Lung (tissue), 11 donors: ENCODE measurements at regions not wholly inside any gene's neighbourhood (a gene's known extent, or its start where the extent isn't known, plus 50 kb on each side); places are given as distances from the start of the nearest gene placed in this dataset.

Experiments
- ATAC-seq: fragments of 200-7000 bp; cut with Tn5 transposase; one replicate; pipeline ENCODE4 v1.9.1; 2020; ENCODE audit warnings: moderate number of reproducible peaks; ENCODE audit not compliant: insufficient read depth, low FRiP score
- DNase-seq, 3 donors: peaks; one replicate each; pipeline ENCODE4 v3.0.0-alpha.2; 2013 to 2017
- H3K27ac ChIP-seq, 2 donors: one replicate each; pipeline ENCODE4 v1.5.1; 2013; ENCODE audit warnings: mild to moderate bottlenecking in 2 of 2, moderate library complexity in 2 of 2, control low read depth in 1 of 2, inconsistent platforms in 1 of 2, low read depth in 1 of 2, low read length in 1 of 2
- H3K27me3 ChIP-seq, 3 donors: one replicate each; pipeline ENCODE4 v1.5.1; 2013; ENCODE audit warnings: low read length in 2 of 3; ENCODE audit not compliant: control insufficient read depth in 3 of 3, insufficient read depth in 3 of 3
- H3K36me3 ChIP-seq, 4 donors: one replicate each; pipeline ENCODE4 v1.5.1; 2013; ENCODE audit warnings: low read length in 4 of 4, mild to moderate bottlenecking in 1 of 4, moderate library complexity in 1 of 4; ENCODE audit not compliant: control insufficient read depth in 4 of 4, insufficient read depth in 4 of 4
- H3K4me1 ChIP-seq, 5 donors: one replicate each; pipeline ENCODE4 v1.5.1; 2013; ENCODE audit warnings: low read length in 5 of 5, mild to moderate bottlenecking in 2 of 5, moderate library complexity in 1 of 5; ENCODE audit not compliant: control insufficient read depth in 5 of 5, insufficient read depth in 5 of 5
- H3K4me3 ChIP-seq: one replicate; pipeline ENCODE4 v1.5.1; 2013; ENCODE audit warnings: mild to moderate bottlenecking, control low read depth, moderate library complexity
- H3K9ac ChIP-seq, 2 donors: one replicate each; pipeline ENCODE4 v1.5.1; 2013; ENCODE audit warnings: low read length in 2 of 2, control low read depth in 1 of 2; ENCODE audit not compliant: insufficient read depth in 1 of 2
- H3K9me3 ChIP-seq, 4 donors: one replicate each; pipeline ENCODE4 v1.5.1; 2013; ENCODE audit warnings: low read length in 3 of 4, mild to moderate bottlenecking in 1 of 4, moderate library complexity in 1 of 4; ENCODE audit not compliant: control insufficient read depth in 4 of 4, insufficient read depth in 3 of 4
- WGBS, 2 donors: extraction: QIAGEN DNeasy Blood & Tissue Kit; methylation state at CpG; one replicate each; pipeline ENCODE4 v1.1.7; 2013; 5-methylcytosine and 5-hydroxymethylcytosine counted together
- TF ChIP-seq, protein P1 (sequence below): IDR thresholded peaks from 2 replicates; pipeline ENCODE4 v1.5.1; 2012; ENCODE audit warnings: mild to moderate bottlenecking; ENCODE audit errors: control extremely low read depth, extremely low read depth
- donor health status: control.
- donor health status: control.
- donor health status: Bipolar disorder and iron deficiency.
- donor health status: healthy.
- donor health status: DM: yes; HTN: yes; CAD: no.

DNA sequence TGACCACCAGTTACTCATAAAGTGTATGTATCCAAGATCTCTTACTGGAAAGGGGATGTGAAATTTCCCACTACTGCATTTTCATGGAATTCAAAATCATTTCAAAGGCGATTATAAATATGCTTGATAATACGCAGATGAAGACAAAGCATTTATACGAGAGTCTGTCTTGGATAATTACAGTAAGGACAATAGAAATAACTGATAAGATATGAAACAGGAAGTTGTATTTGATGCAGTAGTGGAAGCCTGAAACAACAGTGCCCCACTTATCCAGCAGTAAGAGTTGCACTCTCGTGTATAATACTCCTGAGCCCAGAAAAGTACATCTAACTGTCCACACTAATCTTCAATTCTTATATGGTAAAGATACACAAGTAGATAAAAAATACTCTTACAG lies 188.7 kb upstream of the POU5F2 start:
- no peaks in the 10 kb centered on the region for H3K27me3 ChIP-seq
- no peak overlapping the region for H3K4me3 ChIP-seq
- 65 to 68% methylated on average over 4 of the region's 4 CpGs for WGBS, 2 donors
- ATAC-seq (no peak), DNase-seq (no peak)
- no peak overlapping the region for H3K9ac ChIP-seq
- no peaks in the 10 kb centered on the region for H3K9me3 ChIP-seq
- peaks cover 0 to 6% (median 0%) of the 10 kb centered on the region in 5 donors for H3K4me1 ChIP-seq
- H3K27ac ChIP-seq = no peak overlapping the region
- TF ChIP-seq, protein P1, sequence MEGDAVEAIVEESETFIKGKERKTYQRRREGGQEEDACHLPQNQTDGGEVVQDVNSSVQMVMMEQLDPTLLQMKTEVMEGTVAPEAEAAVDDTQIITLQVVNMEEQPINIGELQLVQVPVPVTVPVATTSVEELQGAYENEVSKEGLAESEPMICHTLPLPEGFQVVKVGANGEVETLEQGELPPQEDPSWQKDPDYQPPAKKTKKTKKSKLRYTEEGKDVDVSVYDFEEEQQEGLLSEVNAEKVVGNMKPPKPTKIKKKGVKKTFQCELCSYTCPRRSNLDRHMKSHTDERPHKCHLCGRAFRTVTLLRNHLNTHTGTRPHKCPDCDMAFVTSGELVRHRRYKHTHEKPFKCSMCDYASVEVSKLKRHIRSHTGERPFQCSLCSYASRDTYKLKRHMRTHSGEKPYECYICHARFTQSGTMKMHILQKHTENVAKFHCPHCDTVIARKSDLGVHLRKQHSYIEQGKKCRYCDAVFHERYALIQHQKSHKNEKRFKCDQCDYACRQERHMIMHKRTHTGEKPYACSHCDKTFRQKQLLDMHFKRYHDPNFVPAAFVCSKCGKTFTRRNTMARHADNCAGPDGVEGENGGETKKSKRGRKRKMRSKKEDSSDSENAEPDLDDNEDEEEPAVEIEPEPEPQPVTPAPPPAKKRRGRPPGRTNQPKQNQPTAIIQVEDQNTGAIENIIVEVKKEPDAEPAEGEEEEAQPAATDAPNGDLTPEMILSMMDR = no peak
- H3K36me3 ChIP-seq = no peaks in the 10 kb centered on the region

DNA sequence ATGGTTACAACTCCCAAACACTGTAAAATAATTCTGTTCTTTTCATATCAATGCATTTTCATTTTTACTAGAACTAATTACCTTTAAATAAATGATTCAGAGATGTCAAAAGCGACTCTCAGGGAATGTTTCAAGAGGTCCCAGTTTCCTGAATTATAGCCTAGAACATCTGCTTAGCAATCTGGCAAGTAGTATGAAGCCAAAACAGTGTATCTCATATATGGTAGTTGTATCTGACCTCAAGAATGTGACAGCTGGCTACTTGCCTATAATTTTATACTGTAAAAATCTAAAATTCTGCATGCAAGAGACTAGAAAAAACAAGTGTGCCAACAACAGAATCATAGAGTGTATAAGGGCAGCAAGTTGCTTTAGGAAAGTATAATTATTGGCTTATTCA lies 187.7 kb upstream of the POU5F2 start:
- ATAC-seq = no peak
- H3K9me3 ChIP-seq = no peaks in the 10 kb centered on the region
- no peaks in the 10 kb centered on the region for H3K27me3 ChIP-seq
- peaks cover 0 to 6% (median 0%) of the 10 kb centered on the region in 5 donors for H3K4me1 ChIP-seq
- H3K27ac ChIP-seq = no peak overlapping the region
- no peak overlapping the region for H3K4me3 ChIP-seq
- no peak overlapping the region for H3K9ac ChIP-seq
- DNase-seq = no peak
- TF ChIP-seq, protein P1 = no peak
- 74 to 83% methylated on average over 1 of the region's 1 CpG for WGBS, 2 donors
- H3K36me3 ChIP-seq = no peaks in the 10 kb centered on the region

DNA sequence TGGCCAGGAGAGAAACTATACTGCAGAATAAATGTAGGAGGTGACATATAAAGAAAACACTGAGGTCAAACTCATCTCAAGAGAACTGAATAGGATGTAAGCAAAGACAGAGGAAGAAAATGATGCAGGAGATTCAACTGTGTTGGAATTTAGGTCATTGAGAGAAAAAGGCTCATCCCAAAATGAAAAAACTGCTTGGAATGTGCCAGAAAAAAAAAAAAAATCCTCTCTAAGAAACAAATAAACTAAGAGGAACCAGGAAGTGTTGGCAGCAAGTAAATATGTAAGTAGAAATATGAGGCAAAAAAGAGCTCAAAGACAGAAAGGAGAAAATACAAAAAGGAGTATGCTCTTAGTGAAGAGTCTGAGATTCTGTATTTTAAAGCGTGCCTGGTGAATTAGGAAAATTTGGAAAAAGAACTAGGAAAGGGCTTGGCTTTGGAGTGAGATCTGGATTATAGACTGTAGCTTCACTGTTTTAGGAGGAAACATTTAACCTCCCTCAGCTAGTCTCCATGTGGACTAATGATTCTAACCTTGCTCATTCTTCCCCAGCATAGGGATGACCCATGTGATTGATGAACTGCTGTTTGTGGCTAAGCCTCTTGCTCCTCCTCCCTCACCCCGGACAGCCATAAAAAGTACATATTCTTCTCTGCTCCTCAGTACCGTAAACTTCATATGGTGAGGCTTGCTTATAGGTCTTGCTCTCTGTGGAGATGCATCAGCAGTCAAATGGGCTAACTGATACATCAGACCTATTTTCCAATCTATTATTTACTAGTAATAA lies 185.6 kb upstream of the POU5F2 start:
- H3K27me3 ChIP-seq = no peaks in the 10 kb centered on the region
- no peaks in the 10 kb centered on the region for H3K9me3 ChIP-seq
- H3K9ac ChIP-seq = no peak overlapping the region
- no peaks in the 10 kb centered on the region for H3K36me3 ChIP-seq
- TF ChIP-seq, protein P1 = no peak
- H3K27ac ChIP-seq = no peak overlapping the region
- peaks cover 0 to 6% (median 0%) of the 10 kb centered on the region in 5 donors for H3K4me1 ChIP-seq
- no peak overlapping the region for H3K4me3 ChIP-seq
- DNase-seq (no peak), ATAC-seq (no peak)
- 83 to 88% methylated on average over 3 of the region's 3 CpGs for WGBS, 2 donors
